HG02885 (cell line): ENCODE measurements at regions not wholly inside any gene's neighbourhood (a gene's known extent, or its start where the extent isn't known, plus 50 kb on each side); places are given as distances from the start of the nearest gene placed in this dataset.

Experiments
- ATAC-seq: cut with Tn5 transposase; IDR thresholded peaks from one replicate; pipeline ENCODE4 v1.9.1; 2021; ENCODE audit warnings: mild to moderate bottlenecking; ENCODE audit not compliant: unreplicated experiment, poor library complexity

DNA sequence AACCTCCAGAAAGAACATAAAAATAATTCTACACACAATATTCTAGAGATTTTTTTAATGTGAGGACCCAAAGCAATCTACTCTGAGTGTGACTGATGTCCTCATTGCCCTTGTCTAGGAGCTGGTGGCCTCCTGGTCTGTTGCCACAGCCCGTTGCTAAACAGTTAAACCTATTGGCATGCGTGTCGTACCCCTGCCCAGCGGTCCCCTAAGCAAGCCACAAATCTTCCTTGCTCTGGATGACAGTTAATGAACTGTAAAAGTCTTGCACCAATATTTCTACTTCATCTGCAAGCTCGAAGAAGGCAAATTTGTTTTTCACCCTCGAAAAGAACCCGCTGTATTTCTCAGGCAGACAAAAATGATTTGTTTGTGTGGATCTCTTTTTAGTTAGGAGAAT, 489.1 kb upstream of the MEX3C start:
- no peak for ATAC-seq

DNA sequence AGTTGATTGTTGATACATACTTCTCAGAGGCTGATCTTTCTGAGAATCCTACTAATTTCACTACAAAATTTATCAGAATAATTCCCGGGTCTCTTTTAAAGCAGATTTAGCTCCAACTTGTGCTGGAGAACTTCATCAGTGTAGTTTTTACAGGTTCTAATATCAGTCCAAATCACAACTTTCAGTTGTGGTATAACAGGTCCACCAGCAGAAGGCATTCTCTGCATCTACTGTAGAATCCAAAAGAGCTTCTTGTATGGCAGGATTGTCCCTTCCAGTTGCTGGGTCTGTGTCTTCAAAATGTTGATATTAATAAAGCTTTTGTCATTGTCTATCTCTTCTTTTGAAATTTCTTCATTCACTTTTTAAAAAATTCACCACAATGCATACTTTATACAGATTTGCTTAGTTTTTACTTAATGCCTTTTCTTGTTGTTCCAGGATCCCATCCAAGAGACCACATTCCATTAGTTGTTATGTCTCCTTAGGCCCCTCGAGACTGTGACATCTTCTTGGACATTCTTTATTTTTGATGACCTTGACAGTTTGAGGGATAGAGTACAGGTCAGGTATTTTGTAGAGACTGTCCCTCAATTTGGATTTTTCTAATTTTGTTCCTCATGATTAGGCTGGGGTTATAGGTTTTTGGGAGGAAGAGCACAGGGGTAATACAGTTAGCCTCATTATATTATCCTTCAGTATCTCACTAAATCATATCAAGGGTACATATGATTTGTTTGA, 490.5 kb upstream of the MEX3C start:
- ATAC-seq, result no peak

DNA sequence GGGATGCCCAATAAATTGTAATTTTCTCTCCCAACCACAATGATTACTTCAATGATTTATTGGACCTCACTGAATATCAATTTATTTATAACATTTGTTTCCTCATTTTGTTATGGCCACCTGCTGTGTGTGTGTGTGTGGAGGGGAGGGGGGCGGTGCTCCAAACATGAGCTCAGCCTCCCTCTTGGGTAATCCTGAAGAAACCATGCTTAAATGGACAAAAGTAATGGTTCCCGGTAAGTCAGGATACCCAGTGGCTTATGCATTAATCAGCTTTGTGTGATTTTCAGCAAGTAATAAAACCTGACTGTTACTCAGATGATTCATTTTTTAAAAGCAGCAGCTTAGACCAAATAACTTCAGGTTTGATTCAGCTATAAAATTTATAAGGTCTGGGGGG, 495.1 kb upstream of the MEX3C start:
- ATAC-seq, result no peak

DNA sequence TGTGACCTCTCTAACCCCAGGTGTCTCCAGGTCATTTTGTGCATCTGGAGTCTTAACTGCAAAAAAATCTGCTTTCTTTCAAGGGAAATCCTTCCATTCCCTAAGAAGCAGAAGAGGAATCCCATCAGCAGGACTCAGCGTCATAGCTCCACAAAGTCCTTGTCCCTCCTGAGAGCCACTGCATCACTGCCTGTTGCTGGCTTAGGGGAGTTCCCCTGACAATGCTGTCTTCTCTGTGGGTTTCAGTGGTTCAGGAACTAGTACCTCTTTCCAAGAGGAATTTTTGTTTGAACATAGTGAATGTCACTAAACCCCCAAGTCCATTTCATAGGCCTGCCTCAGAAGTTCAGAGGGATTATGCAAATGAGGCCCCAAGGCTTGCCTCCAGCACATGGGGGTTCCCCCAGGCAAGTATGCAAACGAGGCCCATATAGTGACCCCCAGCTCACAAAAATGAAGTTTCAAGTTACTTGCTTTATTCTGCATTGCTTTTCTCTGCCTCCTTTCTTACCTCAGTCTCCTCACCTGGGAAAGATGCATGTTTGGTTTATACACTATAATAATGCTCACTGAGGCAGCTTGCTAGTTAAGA, 513.9 kb upstream of the MEX3C start:
- peak; percentile 68 for ATAC-seq

DNA sequence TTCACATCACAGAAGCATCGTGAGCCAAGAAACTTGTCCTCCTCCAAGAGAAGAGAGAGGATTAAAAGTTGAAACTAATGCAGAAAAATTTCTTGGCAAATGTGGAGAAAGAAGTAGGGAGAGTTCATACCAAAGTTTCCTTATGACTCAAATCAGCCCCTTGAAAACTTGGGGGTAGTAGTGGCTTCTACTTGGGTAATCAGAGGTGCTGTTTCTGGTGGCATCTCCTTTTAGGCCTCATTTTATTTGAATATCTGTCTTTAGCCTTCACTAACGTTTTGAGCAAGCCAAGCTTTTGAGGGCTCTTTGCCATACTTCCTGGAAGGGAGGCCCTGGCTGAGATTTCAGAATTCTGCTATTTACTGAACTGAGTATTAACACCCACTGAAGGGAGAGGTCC, 515.3 kb upstream of the MEX3C start:
- no peak for ATAC-seq

DNA sequence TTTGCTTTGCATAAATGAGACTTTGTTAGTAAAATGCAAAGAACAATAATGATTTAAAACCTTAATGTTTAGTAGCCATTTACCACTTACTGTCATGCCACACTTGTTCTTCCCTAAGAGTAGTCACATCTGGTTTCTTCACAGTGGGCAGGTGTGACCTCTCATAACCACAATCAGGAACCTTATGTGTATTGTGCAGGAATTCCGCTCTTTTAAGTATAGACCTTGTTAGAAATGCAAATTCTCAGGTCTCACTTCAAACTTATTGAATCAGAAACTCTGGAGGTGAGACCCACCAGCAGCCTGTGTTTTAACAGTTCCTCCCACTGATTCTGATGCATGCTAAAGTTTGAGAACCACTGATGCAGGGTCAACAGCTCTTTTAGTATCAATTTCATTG, 518.8 kb upstream of the MEX3C start:
- no peak for ATAC-seq

- no peak for ATAC-seq
Measured at GRCh38 chr18:51721388-51721787, 523.9 kb upstream of the MEX3C start.

GRCh38 chr18:51721996-51722395, 524.5 kb upstream of the MEX3C start:
- ATAC-seq, result no peak

- ATAC-seq, result no peak
Measured at GRCh38 chr18:51724790-51725721, 527.6 kb upstream of the MEX3C start.

DNA sequence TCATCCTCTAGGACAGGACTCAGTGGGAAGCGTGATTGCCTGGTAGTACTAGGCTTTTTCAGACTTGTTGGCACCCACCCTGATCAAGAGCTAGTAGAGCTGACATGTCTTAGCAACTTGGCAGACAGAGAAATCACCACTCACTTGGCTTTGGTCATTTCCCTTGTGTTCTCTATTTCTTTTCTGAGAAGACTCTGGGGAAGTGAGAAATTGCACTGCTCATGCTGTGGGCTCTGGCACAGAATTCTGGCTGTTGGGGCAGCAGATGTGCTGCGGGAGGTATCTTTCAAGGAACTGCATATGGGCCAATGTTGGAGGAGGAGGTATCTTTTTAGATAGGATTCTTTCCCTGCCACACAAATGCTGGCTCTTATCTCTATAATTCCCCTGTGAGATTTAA, 529.1 kb upstream of the MEX3C start:
- no peak for ATAC-seq

DNA sequence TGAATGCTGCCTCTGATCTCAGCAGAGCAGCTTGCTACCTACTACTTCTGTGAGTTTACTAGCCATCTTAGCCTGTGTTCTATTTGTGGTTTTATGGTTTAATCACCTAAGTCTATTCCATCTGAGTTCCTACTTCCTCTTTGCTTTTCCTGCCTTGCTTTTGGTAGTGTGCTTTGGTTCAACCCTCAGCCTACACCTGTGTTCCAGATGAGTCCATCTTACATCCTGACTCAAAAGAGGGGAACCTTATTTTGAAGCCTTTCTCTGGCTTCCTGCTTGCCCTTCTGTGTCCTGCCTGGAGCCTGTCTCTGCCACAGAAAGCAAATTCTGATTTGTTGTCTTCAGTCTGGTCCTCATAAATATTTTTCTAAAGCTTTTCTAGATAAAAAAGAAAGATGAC, 530.3 kb upstream of the MEX3C start:
- peak; percentile 37 for ATAC-seq

DNA sequence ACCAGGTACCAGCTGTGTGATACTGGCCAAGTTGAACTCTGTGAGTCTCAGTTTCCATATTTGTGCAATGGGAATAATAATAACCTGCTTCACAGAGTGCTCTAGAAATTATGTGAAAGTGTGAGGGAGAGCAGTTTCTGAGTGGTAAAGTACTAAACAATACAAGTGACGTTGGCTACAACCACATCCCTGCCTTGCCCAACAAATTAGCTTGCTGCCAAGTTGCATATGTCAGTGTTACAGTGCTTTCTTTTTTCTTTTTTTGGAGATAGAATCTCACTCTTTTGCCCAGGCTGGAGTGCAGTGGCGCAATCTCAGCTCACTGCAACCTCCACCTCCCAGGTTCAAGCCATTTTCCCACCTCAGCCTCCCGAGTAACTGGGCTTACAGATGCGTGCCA, 533.6 kb upstream of the MEX3C start:
- no peak for ATAC-seq

- no peak for ATAC-seq
Measured at GRCh38 chr18:51734576-51734975, 537.1 kb upstream of the MEX3C start.

DNA sequence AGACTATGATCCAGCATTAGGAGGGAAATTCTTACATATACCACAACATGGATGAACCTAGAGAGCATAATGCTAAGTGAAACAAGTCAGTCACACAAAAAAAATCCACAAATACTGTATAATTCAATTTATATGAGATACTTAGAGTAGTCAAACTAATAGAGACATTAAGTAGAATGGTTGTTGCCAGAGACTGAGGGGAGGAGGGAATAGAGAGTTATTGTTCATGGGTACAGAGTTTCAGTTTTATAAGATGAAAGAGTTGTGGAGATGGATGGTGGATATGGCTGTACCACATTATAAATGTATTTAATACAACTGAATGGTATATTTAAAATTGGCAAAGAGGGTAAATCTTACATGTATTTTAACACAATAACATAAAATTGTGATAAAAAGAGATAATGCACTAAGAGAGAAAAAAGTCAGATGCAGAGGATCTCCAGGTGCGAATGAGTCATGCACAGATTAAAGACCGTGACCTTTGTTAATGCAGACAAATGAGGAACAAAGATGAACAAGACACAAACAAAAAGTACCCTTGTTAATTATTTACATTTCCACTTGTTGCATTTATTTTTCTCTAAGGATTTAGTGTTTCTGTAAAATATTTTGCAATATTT, 541.7 kb upstream of the MEX3C start:
- no peak for ATAC-seq

GRCh38 chr18:51751901-51752300, 554.4 kb upstream of the MEX3C start:
- no peak for ATAC-seq

- ATAC-seq, result no peak
Measured at GRCh38 chr18:51753365-51754057, 556.0 kb upstream of the MEX3C start.

DNA sequence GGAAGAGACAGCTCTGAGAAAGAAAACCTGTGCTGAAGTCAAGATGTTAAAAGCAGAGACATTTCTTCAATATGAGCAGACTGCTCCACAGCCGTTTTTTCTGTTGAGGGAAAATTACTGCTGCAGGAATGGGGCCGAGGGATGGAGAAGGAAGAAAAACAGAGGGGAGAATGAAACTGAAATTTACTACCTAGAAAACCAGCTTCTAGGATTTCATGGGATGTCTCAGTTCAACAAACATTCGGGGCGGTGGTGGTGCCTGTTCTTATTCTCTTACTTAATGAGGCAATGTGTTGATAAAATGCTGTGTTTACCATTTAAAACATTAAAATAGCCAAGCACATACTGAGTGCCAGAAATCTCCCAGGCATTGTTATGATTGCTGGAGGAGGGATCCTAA, 557.1 kb upstream of the MEX3C start:
- no peak for ATAC-seq

GRCh38 chr18:51757255-51757924, 559.9 kb upstream of the MEX3C start:
- no peak for ATAC-seq

DNA sequence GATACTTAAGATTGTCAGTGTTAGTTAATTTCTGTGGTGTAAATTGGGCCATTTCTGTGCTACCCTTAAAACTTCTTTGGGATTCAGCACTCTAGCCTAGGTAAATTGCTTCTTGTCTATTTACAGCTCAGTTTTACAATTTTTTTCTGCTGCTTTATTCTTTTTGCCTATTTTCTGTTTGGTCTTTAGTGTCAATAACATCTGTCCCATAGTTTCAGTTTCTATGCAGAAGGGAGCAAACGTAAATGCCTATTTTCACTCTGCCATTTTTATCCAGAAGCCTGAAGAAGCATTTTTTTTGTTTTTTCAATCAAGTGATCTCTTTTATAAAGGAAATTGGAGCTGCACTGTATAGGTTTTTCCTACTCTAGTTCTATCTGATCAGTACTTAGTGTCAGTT, 564.9 kb upstream of the MEX3C start:
- no peak for ATAC-seq
